GM06990 (cell line): ENCODE measurements at regions not wholly inside any gene's neighbourhood (a gene's known extent, or its start where the extent isn't known, plus 50 kb on each side); places are given as distances from the start of the nearest gene placed in this dataset.

ENCODE experiments used
- DNase-seq: peaks from one replicate; pipeline ENCODE4 v3.0.0-alpha.2; 2011; ENCODE audit not compliant: insufficient read length; ENCODE audit errors: extremely low read depth
- H3K27me3 ChIP-seq: replicated peaks from 2 replicates; pipeline ENCODE4 v1.6.0; 2011; ENCODE audit warnings: low read length; ENCODE audit not compliant: control insufficient read depth, insufficient read depth
- H3K36me3 ChIP-seq: 2 replicates; pipeline ENCODE4 v1.5.1; 2011; ENCODE audit warnings: low read length; ENCODE audit not compliant: control insufficient read depth, insufficient read depth
- H3K4me3 ChIP-seq: replicated peaks from 2 replicates; pipeline ENCODE4 v1.5.1; 2011; ENCODE audit warnings: low read depth, mild to moderate bottlenecking, control low read depth, low read length
- CTCF ChIP-seq: IDR thresholded peaks from 2 replicates; pipeline ENCODE4 v1.5.1; 2011; ENCODE audit warnings: low read length, control low read depth, mild to moderate bottlenecking, inconsistent platforms; ENCODE audit not compliant: insufficient read depth, poor library complexity, severe bottlenecking

GRCh38 chr5:125503946-125504345 lies 757.5 kb upstream of the ZNF608 start:
- DNase-seq: no peak
- H3K27me3 ChIP-seq: no peaks in the 10 kb centered on the region
- TF ChIP-seq CTCF: no peak
- no peak overlapping the region for H3K4me3 ChIP-seq
- no peaks in the 10 kb centered on the region for H3K36me3 ChIP-seq

- Histone ChIP-seq H3K27me3 (no peaks in the 10 kb centered on the region), H3K4me3 (no peak overlapping the region), H3K36me3 (no peaks in the 10 kb centered on the region)
- DNase-seq: no peak
- TF ChIP-seq CTCF: no peak
These were observed 758.7 kb upstream of the ZNF608 start for GRCh38 chr5:125505115-125505514.

GRCh38 chr5:125506124-125506523 lies 759.7 kb upstream of the ZNF608 start:
- no peak overlapping the region for H3K4me3 ChIP-seq
- no peak for DNase-seq
- TF ChIP-seq CTCF: no peak
- no peaks in the 10 kb centered on the region for H3K36me3 ChIP-seq
- H3K27me3 ChIP-seq: no peaks in the 10 kb centered on the region

- H3K36me3 ChIP-seq: no peaks in the 10 kb centered on the region
- H3K27me3 ChIP-seq: no peaks in the 10 kb centered on the region
- no peak for TF ChIP-seq CTCF
- DNase-seq: no peak
- H3K4me3 ChIP-seq: no peak overlapping the region
These were observed 761.8 kb upstream of the ZNF608 start for GRCh38 chr5:125508225-125508624.

GRCh38 chr5:125510651-125511050 lies 764.2 kb upstream of the ZNF608 start:
- Histone ChIP-seq H3K4me3 (no peak overlapping the region), H3K36me3 (no peaks in the 10 kb centered on the region), H3K27me3 (no peaks in the 10 kb centered on the region)
- no peak for TF ChIP-seq CTCF
- no peak for DNase-seq

- Histone ChIP-seq H3K36me3 (no peaks in the 10 kb centered on the region), H3K4me3 (no peak overlapping the region), H3K27me3 (no peaks in the 10 kb centered on the region)
- no peak for TF ChIP-seq CTCF
- DNase-seq: no peak
These were observed 771.6 kb upstream of the ZNF608 start for GRCh38 chr5:125517973-125518550.
